Inflammatory macrophage treated with lipopolysaccharide for 4 hours (primary cell): ENCODE measurements at regions not wholly inside any gene's neighbourhood (a gene's known extent, or its start where the extent isn't known, plus 50 kb on each side); places are given as distances from the start of the nearest gene placed in this dataset.

Source experiments
- DNase-seq: peaks from one replicate; pipeline ENCODE4 v3.0.0-alpha.2; 2020

DNA sequence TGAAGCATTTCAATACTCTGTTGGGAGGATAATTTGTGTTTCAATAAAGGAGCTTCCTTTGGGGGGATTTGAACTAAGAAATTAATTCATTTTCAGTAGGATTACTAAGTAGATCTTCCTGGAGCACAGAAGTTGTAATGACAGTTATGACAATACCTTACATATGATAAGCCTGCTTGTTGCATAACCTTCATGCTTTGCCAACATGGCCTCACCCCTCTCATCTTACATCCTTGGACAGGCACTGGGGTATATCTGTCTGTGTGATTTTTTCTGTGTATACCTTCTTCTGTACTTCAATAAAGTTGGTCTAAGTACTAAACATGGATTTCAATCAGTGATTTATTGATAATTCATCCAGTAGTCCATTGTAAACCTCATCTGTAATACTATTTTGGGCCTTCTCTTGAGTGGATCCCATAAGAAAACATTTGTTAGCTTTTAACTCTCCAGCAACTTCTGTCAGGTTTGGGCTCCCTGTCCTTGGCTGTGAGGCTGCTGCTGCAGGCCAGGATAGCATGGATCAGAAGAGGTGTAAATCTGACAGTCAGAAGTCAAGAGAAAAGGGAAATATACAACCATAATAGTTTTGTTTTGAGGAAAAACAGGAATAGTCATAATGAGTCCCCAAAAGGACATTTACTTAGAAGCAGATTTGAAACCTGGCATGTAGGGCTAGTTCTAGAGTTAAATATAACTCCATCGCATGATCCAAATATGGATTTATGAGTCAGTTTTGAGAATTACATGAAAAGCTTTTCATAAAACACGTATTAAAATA lies 422.2 kb downstream of the KLF5 start:
- DNase-seq, result no peak

DNA sequence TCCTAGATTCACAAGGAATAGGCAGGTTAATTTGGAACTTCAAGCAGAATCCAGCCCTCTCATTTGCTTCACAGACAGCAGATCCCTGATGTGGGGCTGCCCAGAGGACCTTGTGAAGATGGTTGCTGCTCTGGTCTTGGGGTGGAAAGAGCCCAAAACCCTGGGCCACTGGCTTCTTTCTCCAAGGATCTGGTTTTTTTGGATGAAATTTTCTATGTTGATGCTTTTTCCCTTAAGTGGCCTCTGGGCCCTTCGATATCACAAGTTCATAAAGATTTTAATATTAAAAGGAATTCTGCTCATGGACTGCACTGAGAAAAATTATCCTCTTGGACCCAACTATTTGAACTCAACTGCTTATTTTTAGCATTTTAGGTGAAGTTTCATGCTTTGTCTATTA lies 421.1 kb downstream of the KLF5 start:
- no peak for DNase-seq

DNA sequence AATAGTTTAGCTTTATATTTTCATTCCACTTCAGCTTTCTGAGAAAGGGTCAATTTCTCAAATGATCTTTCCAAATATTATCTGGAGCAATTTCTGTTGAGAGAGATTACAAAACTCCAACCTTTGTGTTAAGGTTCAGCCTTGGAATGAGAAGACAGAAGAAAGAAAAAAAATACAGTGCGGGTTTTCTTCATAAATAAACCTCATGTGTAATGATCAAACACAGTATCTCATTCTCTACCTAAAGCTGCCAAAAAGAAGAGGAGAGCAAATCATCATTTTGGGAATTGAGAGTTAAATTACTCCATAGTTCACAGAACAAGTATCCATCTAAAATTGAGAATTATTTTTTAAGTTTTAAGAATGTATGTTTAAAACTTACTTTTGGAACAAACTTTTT lies 420.5 kb downstream of the KLF5 start:
- DNase-seq, result no peak

GRCh38 chr13:73477441-73477840 lies 418.6 kb downstream of the KLF5 start:
- no peak for DNase-seq

DNA sequence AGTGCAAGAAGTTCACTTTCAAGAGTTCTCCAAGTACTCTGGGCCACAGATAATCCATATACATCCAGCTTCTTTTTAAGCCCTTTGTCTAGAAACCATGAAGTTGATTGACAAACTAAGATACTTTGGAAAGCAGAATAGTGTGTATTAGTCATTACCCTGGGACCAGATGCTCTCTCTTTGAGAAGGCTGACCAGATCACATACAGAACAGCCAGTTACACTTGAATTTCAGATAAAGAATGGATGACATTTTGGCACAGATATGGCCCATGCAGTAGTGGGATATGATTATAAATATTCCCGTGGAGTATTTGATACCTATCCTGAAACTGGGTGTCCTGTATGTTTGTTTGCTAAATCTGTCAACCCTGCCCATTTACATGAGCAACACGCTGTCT lies 414.2 kb downstream of the KLF5 start:
- no peak for DNase-seq

- no peak for DNase-seq
Measured at GRCh38 chr13:73467125-73467524, 408.3 kb downstream of the KLF5 start.

GRCh38 chr13:73466561-73466960 lies 407.8 kb downstream of the KLF5 start:
- DNase-seq, result no peak

GRCh38 chr13:73465617-73465971 lies 406.8 kb downstream of the KLF5 start:
- no peak for DNase-seq

DNA sequence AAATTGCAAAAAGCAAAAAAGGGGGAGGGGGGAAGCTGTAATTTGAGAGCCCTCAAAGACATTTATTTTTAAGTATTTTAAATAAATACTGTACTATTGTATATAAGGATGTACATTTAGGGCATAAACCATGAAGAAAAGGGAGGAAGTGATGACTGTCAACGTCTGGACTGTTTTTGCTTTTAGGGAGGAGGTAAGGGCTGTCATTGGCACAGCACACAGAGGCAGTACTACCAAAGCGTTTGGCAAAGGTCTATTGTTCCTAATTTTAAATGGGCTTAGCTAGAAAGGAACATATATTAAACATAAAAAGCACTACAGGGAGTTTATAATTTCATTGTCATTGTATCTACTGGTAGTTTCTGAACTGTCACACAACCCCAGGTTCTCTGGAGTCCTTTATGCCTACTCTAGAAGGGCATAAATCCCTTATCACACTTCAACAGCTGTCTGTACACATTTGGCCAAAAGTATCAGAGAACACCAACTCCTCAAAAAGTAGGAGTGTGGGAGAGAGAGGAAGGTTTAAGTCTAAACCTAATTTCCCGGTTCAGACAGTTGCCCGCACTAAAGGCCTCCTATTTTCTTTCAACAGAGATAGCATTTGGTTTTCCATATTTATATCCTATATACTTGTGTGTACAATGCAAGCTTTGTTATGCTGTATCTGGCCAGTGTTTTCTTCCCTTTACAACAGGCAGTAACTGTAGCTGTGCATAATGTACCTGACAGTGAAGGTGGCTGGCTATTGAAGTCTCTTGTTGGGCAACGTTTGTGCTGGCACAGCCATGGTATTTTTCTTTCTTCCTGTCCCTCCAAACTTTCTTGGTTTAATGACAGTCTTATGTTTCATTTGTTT lies 406.2 kb downstream of the KLF5 start:
- no peak for DNase-seq

DNA sequence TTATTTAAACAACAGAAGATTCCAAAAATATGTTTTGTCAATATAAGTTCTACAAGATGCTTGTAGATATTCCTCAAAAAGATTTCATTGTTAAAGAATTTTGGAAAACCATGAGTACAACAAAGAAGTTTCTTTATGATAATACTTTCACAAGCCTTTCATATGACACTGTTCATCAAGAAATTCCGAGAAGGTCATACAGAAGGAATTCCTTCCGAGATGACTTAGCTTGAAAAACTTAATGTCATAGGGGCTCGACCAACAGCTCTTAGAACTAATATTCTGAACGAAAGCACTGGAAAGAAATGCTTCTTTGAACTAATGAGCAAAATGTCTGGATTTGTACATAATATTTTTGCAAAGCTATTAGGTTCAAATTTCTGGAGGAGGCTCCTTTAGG lies 403.4 kb downstream of the KLF5 start:
- no peak for DNase-seq

DNA sequence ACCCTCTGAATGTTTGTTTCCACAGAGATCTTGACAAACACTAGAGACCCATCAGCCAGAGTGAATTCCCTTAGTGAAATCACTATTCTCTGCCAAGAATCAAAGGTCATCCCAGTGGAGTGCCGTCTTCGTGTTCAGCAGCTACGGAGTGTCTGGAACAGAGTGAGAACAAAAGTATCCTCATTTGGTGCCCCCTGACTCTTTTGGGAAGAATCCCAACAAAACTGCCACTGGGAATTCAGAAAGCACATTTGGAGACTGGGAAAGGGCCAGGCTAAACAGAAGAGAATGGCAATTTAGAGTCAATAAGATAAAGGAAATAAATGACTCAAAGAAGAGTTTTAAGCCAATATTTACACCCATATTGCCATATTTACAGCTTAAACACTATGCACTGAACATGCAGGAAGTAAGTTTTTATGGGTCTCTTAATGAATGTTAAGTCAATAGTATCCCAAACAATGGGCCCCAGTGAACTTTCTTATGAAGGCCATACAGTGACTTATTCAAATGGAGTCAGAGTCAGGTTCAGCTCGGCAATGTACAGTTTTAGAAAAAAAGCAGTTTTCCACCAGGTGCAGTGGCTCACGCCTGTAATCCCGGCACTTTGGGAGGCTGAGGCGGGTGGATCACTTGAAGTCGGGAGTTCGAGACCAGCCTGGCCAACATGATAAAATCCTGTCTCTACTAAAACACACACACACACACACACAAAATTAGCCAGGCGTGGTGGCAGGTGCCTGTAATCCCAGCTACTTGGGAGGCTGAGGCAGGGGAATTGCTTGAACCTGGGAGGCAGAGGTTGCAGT lies 392.6 kb downstream of the KLF5 start:
- no peak for DNase-seq

GRCh38 chr13:73450583-73450982 lies 391.8 kb downstream of the KLF5 start:
- no peak for DNase-seq

DNA sequence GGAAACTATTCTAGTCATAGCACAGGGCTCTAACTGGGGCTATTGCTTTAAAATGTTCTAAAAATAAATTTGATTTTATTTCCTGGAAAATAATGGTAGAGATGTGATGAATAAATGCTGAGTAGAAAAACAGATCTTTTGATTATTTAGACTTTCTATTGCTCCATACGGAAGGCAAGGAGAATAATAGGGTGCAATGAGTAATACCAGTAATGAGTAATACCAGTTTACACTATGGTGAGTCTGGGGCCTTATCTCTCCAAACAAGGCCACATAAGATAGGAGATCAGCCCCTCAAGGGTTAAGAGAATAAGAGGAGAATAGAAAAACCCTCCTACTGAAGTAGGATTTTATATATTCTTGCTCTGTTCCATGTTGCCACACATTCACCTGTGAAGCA lies 390.4 kb downstream of the KLF5 start:
- no peak for DNase-seq

DNA sequence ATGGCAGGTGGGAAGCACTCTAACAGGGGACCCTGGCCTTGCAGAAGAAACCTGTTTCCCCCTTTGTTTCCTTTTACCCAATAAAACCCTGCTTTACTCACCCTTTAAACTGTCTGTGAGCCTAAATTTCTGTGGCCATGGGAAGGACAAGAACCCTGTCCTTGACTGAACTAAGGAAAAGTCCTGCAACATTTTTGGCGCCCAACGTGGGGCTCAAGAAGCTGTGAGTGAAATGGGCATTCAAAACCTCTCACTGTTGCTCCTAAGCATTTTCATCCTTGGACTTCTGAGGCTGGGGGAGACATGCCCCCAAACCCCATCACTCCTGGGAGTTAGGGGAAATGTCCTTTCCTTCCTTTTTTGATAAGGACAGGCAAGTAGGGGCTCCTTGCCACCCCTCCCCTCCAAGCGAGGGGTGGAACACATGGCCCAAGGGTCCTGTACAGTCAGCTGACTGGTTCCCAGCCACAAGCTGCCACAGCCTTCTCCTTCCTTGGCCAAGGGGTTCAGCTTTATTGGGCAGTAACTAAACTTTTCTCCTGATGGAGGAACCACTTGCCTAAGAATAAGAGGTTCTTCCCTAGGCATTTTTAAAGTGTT lies 381.6 kb downstream of the KLF5 start:
- DNase-seq, result no peak

GRCh38 chr13:73433890-73434289 lies 375.1 kb downstream of the KLF5 start:
- no peak for DNase-seq

DNA sequence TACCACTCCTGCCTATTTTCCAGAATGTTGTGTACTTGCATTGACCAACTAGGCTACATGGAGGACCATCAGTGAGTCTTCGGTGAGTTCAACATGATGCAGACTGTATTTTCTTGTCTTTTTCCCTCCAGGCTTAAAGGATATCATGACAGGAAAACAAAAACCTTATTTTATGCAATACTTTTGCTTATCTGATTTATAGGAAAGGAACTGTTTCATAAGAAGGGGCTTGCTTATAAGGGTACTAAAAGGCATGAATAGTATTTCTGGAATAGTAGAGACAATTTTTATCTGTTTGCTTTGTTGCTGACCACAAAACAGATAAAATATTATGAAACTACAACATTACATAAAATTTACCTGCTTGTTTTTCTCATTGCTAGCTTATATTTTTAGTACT lies 374.7 kb downstream of the KLF5 start:
- no peak for DNase-seq

- no peak for DNase-seq
Measured at GRCh38 chr13:73429701-73430100, 370.9 kb downstream of the KLF5 start.

GRCh38 chr13:73428706-73429105 lies 369.9 kb downstream of the KLF5 start:
- DNase-seq, result no peak

GRCh38 chr13:73428137-73428536 lies 369.3 kb downstream of the KLF5 start:
- no peak for DNase-seq

GRCh38 chr13:73422973-73423372 lies 364.2 kb downstream of the KLF5 start:
- DNase-seq, result no peak

DNA sequence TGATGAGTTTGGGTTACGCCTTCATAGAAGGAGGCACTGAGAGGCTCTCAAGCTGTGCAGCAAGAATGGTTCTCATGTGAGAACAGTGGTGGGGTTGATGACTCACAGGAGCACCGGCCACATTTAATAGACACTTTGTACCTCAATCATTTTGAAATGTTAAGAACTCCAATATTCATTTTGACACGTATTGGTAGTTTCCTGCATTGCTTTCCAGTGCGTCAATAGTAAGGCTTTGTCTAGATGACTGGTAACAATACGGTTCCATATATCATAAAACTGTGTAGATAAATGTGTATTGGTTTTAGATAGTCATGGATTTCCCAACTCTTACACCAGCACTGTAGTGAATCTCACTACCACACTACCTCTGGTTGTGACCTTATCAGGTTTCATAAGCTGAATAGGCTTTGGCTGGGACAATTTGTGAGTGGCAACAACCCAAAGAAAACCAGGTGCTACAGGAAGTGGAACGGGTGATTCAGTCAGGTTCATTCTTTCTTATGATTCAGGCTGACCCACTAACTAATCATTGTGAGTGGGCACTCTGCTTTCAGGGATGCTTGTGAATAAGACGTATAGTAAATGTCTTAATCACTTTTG lies 362.6 kb downstream of the KLF5 start:
- DNase-seq, result no peak

DNA sequence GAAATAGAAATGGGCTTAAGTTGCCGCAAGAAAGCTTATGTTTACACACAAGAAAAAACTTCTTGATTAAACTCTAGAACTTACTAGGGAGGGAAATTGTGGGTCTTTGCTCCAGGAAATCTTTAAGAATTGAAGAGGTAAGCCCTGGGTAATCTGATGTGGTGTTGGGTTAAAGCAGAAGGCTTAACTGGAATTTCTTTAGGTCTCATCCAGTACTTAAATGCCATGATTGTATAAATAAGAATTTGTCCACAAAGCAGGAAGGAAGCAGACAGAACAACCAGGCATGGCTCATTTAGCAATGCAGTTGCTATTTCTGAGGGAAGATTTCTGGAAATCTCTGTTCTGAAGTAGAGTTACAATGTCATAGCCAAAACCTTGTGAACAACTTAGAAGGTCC lies 360.4 kb downstream of the KLF5 start:
- DNase-seq, result no peak
